NCI-H187 treated with DMSO at 0.1 percent for 48 hours (cell line): ENCODE measurements at regions not wholly inside any gene's neighbourhood (a gene's known extent, or its start where the extent isn't known, plus 50 kb on each side); places are given as distances from the start of the nearest gene placed in this dataset.

Experiments used
- DNase-seq: peaks from one replicate; lab custom pipeline; 2025; lab: John Stamatoyannopoulos, UW

DNA sequence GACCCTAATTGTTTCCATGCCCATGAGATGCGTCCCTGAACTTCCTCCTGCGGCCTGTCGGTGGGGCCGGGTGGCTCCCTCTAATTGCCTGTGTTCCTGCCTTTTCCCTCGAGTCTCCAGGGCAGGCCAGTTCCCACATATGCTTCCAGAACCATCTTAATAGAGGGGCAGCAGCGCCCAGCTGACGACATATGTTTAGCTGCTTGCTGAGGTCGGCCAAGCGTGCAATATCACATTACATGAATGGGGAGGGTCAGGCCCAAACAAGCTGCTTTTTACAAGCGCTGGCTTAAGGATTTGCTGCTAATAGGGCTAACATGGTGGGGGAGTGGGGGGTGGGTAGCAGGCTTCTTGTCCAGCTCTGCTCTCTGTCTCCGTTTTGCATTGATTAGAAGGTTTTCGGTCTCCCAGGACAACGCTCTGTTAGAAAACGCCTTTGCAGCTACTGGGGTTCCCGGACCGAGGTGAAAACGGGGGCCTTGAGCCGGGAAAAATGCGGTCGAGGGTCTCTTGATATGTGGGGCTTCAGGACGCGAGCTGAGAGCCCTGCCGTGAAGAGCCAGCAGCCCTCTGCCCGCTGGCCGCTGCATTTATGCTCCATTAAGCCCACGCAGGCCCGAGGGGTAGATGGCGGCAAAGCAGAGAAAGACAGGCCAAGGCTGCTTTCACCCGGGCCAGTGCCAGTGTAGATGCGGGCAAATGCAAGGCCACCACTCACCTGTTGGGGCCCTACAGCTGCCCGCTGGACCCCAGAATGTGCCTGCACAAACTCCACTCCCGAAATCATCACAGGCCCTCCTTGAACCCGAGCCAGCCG lies 308.5 kb downstream of the BMP7 start:
- DNase-seq = peak; percentile 9

DNA sequence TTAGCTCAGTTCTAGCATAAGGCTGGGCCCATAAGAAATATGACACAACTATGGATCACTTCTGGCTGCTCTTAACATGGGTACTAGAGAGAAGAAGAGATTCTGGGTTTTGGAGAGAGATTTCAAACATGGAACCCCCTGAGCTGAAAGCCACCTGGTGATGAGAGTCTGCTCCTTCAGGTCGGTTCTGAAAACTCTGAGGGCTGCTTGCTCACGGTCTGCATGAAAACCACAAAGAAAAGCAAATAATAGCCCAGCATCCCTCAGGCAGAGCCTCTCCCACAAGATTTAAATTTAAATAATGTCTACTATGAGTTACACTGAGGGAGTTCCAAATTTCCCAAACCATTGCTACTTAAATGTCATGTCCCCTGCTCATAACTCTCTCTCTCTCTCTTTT lies 301.5 kb downstream of the BMP7 start:
- DNase-seq = peak; percentile 45

DNA sequence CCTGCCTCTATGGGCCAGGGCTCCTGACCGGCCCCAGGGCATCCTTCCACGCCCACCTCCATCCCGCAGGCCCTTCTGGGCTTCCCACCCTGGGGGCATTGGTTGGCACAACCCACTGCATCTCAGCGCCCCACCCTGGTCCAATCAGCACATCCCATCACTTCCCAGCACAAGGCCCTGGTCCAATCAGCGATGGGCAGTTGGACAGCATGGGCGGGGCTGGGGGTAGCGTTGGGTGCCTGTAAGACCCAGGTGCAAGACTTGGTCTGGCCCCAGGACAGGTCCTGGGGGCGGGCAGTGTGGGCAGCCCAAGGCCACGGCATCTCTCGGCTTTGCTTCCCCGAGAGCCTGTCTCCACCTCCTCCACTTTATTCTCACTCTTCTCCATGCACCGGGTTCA lies 298.5 kb downstream of the BMP7 start:
- DNase-seq = no peak

DNA sequence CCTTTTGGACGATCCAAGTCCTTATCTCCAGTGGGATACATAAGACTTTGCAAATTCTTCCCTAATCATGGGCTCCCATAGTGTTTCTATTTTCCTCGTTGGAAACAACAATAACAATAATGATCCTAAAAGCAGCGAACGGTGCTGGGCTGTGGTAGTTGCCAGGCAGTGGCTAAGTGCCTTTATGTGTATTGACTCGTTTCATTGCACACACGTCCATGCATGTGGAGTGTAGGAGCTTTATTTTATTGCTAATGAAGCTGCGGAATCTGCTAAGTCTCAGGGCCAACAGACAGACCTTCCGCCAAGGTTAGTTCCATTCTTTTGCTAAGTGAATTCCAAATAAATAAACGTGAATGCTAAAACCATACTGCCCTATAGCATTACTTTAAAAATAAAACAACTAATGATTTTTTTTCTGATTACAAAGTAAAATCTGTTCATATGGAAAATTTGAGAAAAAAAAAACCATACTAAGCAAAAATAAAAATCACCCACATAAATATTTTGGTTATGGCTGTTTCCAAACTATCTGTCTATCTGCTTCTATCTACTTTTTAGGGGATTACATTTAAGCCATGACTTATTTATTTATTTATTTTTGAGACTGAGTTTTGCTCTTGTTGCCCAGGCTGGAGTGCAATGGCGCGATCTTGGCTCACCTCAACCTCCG lies 297.9 kb downstream of the BMP7 start:
- DNase-seq = no peak

DNA sequence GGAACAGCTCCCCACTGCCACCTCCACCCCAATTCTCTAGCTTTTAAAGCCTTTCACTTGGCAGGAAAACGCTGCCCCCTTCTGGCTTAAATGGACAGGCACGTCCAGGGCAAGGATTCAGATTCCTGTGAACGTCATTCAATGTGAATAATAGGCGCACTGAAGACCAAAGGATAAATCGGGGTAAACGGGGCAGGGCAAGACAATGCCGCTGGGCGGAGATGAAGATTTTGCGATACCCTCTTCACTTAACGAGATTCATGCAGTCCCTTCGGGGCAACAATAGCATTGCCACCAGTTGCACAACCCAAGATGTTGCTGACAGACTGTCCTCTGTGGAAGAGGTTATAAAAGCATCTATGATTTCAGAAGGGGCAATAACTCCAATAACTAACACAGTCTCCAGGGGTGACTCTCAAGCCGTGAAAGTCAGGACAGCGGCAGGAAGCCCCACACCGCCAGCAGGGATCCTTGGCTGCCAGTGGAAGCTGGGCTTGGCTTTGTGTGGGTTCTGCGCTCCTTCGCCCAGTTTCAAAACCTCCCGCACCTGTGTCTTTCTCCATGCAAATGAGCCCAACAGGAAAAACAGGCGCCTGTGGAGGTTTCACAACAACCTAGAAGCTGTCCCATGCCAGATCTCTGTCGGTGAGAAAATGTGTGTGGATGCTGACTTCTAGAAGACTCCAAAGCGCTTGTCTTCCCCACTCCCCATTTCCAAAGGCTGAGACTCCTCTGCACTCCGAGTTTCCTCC lies 291.8 kb downstream of the BMP7 start:
- no peak for DNase-seq

DNA sequence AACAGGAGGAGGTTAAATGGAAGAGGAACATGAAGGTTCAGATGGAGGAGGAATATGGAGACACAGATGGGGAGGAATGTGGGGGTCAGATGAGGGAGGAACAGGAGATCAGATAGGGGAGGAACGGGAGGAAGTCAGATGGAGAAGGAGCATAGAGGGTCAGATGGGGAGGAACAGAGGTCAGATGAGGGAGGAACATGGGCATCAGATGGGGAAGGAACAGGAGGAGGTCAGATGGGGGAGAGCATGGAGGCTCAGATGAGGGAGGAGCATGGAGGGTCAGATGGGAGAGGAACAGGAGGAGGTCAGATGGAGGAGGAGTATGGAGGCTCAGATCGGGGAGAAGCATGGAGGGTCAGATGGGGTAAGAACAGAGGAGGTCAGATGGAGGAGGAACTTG lies 290.6 kb downstream of the BMP7 start:
- no peak for DNase-seq

DNA sequence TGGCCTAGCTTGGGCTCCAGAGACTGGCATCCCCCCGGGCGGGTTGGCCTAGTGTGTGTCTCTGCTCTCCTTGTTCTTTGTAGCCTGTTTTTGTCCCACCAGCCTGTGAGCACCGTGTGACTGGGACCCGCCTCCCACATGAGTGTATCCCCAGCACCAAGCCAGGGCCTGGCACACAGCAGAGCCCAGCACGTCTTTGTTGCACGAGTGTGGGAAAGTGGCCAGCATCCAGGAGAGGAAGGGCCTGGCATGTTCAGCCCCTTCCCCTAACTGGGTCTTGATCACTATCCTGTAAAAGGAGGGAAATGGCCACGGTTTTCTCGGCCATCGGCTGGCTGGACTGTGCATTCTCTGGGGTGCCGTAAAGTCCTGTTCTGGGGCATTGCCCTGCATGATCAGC lies 290.1 kb downstream of the BMP7 start:
- DNase-seq = no peak

DNA sequence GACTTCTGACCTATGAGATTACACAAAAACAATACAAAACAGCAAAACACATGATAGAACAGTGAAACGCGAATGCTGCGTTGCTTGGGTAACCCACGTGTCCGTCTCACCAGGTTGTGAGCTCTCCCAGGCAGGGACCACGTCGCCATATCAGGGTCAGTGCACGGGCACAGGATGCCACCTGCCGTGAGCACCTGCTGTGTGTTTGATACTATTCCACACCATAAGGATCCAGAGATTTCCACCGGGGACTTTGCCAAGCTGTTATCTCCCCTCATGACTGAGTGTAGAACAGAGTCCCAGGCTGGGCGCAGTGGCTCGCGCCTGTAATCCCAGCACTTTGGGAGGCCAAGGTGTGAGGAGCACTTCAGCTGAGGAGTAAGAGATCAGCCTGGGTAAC lies 288.0 kb downstream of the BMP7 start:
- DNase-seq = no peak

DNA sequence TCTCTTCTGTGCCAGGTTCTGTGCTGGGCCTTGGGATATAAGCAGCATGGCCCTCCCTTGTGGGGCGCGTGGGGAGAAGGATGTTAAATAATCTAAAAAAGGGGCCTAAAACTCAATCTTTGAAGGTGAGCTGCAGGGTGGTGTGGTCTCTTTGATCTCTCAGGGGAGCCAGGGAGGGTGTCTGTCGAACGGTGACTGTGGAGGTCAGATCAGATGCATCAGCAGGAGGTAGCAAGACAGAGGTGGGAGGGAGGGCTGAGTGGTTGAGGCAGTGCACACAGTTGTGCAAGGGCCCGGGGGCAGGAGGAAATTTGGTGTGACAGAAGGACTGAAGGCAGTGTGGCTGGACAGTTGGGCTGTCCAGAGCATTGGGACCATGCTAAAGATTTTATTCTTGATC lies 287.3 kb downstream of the BMP7 start:
- no peak for DNase-seq

DNA sequence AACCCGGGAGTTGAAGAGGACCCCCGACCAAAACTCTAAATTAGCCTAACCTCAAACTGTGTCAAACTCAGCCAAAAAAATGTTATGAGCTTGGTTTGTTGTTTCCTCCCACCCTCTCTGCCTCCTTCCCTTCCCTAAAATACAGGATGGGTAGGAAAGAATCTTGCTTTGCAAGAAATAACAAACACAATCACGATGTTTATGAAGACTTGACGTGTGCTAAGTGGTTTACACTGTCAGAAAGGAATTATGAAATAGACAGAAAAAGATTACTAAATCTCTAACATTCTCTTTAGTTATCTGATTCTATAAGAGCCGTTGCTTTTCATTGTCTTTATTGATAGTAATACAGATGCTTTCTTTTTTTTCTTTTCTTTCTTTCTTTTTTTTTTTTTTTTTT lies 285.1 kb downstream of the BMP7 start:
- no peak for DNase-seq

DNA sequence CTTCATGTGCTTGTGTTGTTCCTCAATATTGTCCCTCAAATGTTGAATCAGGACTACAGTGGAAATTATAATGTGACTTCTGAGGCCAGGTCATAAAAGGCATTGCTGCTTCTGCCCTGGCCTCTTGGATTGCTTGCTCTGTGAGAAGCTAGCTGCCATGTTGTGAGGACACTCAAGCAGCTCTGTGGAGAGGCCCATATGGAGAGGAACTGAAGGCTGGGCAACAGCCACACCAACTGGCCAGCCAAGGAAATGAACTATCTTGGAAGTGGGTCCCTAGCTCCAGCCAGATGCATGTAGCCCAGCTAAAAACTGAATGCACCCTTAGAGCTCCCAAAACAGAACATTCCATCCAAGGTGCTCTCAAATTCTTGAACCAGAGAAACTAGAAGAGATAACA lies 282.6 kb downstream of the BMP7 start:
- DNase-seq = no peak

DNA sequence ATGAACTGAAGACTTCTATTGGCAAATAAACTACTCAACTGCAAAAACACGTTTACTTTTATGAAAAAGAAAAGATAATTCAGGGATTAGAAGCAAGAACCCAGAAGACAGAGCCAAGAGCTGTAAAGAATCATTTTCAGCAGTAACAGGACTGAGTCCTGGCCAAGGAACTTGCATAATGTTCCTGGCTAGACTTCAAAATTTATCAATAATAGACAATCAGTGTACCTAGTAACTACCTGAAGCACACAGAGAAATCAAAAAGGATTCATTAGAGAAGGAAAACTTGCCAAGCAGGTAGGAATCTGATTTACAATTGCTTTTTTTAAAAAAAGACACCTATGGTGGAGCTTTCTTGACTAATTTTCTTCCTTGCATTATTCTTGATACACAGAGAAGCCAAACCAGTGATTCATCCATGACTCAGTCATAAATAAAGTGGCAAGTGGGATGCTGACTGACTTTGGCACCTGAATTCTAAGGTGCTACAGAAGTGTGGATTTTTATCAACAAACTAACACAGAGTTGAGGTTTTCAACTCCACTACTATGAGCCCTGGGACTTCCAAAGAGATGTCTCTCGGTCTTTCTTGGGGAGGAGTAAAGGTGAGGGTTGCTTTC lies 281.3 kb downstream of the BMP7 start:
- DNase-seq = no peak

DNA sequence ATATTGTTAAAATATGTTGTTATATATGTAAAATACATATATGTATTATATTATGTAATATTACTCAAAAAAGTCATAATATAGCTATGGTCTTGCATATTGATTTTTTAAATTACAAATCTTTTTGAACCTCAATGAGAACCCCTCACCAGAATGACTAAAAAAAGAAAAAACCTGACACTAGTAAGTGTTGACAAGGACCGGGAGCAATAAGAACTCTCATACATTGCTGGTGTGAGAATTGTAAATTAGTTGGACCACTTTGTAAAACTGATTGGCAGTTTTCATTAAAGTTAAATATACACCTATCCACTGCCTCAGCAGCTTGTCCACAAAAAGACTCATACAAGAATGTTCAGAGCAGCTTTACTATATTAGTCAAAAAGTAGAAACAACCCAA lies 280.0 kb downstream of the BMP7 start:
- DNase-seq = no peak

DNA sequence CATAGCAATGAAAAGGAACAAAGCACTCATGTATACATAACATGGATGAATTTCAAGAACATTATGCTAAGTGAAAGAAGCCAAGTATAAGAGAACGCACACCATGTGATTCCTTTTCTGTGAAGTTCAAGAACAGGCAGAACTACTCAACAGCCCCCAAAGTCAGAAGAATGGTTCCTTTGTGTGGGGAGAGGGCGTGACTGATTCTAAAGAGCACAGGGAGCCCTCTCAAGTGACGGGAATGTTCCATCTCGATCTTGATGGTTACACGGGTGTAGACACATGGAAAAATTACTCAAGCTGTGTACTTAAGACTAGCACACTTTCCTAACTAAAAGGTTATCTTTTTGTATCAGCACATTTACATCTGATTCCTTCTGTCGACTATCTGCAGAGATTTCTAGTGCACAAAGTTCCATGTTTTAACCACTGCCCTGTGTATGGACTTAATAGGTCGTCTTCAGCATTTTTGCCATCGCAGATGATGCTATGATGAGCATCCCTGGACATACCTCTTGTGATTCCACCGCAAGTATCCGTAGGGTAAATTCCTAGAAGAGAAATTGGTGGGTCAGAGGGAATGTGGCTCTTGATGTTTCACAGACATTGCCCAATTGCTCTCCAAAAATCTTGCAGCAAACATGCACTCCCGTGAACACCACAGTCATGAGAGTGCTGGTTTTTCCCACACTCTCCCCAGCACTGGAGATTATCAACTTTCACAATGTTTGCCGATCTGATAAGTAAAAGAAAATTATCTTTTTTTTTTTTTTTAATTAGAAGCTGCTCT lies 279.3 kb downstream of the BMP7 start:
- no peak for DNase-seq

DNA sequence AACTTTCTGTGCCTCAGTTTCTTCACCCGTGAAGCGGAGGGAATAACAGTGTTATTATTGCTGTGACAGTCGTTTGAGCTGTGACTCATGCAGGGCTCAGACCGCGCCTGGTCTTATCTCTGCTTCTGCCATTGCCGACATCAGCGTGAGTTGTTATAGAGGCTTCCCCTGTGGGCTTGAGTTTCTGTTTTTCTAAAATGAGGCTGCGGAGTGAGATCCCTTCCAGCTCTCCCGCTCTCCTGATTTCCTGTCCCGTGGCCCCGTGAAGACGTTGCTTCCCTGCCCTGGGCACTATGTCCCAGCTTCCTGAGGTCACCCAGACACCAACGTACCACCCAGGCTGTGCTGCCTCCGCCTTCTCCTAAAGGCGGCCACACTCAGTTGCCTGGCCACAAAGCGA lies 278.5 kb downstream of the BMP7 start:
- DNase-seq = no peak

DNA sequence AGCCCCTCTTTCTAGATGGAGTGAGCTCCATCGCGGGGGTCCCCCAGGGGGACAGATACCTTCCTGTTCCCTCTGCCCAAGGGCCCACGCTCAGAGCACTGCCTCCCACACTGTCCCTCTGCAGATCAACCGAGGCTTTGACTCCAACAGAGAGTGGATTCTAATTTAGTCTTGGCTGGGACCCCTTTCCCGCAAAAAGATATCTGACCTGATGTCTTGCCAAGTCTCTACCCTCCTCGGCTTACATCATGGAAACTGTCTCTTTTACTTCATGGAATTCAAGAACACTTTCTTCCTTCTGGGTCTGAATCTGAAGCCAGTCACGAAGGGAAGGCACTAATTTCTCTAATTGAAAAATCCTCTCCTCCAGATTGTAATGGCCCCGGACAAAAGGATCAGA lies 278.0 kb downstream of the BMP7 start:
- no peak for DNase-seq

DNA sequence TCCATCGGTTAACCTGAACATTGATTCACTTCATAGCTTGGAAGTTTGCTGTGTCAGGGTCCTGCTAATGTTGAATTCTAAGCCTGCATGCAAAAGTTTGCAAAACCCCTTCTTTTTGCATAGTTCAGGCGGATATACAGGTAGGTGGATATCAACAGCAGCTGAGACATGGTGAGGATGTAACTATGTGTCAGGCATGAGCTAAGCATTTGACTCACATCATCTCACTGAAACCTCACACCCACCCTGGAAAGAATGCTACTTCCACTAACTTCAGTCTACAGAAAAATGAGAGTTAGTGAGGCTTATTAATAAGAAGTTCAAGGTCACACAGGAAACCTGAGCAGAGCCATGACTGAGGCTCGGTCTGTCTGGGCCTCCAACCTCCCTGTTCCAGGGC lies 276.9 kb downstream of the BMP7 start:
- DNase-seq = no peak

DNA sequence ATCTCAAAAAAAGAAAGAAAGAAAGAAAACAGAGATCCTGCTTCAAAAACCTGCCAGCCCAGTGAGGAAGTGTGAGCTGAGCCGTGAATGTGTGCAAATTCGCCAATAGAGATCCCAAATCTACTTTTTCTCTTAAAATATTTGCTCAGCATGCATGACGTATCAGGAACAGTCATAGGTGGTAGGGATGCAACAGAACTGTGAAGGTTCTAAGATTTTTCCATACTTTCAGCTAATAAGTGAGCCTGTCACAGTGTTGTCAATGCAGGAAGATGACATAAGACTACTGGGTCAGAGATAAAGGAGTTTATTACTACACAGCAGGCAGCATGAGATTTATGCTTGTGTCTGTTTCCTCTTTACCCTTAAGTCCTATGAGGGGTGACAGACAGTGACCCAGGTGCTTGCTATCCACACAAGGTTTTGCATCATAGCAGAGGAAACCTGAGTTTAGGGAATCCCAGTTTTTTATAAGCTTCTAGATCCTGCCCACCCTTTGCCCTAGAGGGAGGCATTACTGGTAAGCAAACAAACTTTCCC lies 273.4 kb downstream of the BMP7 start:
- DNase-seq = no peak

DNA sequence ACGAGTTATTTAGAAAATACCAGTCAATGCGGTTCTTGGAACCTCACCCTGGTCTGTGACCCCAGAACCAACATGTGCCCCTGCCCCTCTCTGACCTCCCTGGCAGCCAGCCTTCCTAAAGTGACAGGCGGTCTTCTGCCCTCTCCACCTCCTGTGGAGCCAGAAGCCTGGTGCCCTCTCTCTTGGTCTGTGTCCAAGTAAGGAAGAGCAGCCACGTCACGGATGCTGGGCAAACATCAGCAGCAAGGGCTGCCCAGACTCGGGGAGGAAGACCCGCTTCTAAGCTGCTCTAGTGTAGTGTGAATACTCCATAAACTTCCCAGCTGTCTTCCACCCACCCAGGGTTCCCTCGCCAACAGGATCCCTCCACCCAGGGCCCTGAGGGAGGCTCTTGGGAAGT lies 272.4 kb downstream of the BMP7 start:
- DNase-seq = no peak

DNA sequence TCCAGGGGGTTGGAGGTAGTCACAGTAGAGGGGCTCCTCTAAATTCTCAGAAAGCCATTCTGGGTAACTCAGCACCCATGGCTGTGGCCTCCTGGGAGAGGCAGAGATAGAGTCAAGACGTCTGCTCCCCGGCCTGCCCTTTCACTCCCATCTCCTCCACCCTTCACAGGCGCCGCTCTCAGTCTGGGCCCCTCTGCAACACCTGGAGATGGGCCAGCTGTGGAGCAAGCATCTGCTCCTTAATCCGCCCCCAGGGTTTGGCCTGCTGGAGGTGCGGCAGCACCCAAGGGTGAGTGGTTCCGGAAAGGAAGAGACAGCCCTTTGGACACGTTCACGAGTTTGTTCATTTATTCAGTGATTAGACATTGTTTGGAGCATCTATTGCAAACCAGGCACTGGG lies 271.3 kb downstream of the BMP7 start:
- DNase-seq = no peak

DNA sequence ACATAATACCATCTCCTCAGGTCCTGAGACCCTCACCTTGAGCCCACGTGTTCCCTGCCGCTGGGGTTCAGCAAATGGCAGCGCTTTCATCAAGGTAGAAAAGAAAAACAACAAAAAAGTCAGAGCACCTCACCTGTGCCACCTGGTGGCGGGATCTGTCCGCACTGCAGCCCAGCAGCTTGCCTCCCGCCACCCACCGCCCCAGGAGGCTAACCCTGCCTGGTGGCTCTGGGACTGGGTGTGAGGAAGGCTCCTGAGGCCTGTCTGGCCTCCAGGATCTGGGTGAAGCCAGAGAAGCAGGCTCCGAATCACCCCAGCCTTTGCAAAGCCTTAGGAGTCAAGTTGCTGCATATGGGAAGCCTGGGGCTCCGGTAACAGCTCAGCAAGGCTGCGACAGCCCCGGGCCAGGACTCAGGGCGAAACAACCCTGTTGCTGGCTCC lies 270.8 kb downstream of the BMP7 start:
- DNase-seq = no peak

DNA sequence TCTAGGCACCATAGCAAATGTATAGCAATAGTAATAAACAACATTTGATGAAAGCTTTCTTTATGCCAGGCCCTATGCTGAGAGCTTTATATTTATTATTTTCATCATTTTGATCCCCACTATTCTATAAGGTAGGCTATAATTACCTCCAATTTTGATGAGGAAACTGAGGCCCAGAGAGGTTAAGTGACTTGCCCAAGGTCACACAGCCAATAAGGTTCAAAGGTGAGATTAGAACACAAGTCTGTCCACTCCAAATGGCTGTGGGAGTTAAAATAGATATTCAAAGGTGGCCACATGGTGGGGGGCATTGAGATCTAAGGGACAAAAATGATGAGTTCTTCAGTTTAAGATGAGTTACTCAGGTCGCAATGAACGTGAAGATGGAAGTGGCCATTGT lies 269.9 kb downstream of the BMP7 start:
- DNase-seq = no peak
